H1 (cell line): ENCODE measurements at regions not wholly inside any gene's neighbourhood (a gene's known extent, or its start where the extent isn't known, plus 50 kb on each side); places are given as distances from the start of the nearest gene placed in this dataset.

Source experiments
- CTCF ChIA-PET: fragments of 300-600 bp; sonication (Branson Sonifier 250); formaldehyde crosslinking; loops from one replicate; lab custom pipeline; 2021; ENCODE audit not compliant: partially characterized antibody; lab: Charles Lee
- POLR2A ChIA-PET: fragments of 300-600 bp; sonication (Branson Sonifier 250); formaldehyde crosslinking; loops from one replicate; lab custom pipeline; 2021; ENCODE audit warnings: inconsistent platforms; ENCODE audit not compliant: partially characterized antibody; lab: Charles Lee
- DNase-seq, 2 experiments: peaks; one replicate each; pipeline versions ENCODE4 v3.0.0 to v3.0.0-alpha.2; 2010 to 2022; ENCODE audit warnings: low spot score in 2 of 2, low read depth in 1 of 2, mixed read lengths in 1 of 2
- FAIRE-seq: peaks from 2 replicates; lab custom pipeline; 2011; peaks lifted over from hg19 to GRCh38; lab: Jason Lieb, UNC
- H2AFZ ChIP-seq: 2 replicates; pipeline ENCODE4 v1.8.1; 2012; ENCODE audit warnings: low read length, inconsistent platforms
- H2AK5ac ChIP-seq: 2 replicates; pipeline ENCODE4 v1.6.1; 2013; ENCODE audit warnings: low read depth, low read length
- H2BK120ac ChIP-seq: replicated peaks from 2 replicates; pipeline ENCODE3; 2013; ENCODE audit warnings: low read depth, low read length, inconsistent platforms
- H2BK12ac ChIP-seq: 2 replicates; pipeline ENCODE4 v1.6.1; 2013; ENCODE audit warnings: low read depth, low read length
- H2BK15ac ChIP-seq: 2 replicates; pipeline ENCODE4 v1.6.1; 2013; ENCODE audit warnings: low read length
- H2BK20ac ChIP-seq: 2 replicates; pipeline ENCODE4 v1.6.1; 2013; ENCODE audit warnings: low read length
- H2BK5ac ChIP-seq: 2 replicates; pipeline ENCODE4 v1.6.1; 2013; ENCODE audit warnings: low read depth, low read length
- H3K14ac ChIP-seq: 2 replicates; pipeline ENCODE4 v1.6.1; 2013; ENCODE audit warnings: inconsistent platforms; ENCODE audit not compliant: insufficient read length
- H3K18ac ChIP-seq: 2 replicates; pipeline ENCODE4 v1.6.1; 2013; ENCODE audit warnings: low read length; ENCODE audit errors: extremely low read depth
- H3K23ac ChIP-seq: 2 replicates; pipeline ENCODE4 v1.6.1; 2013; ENCODE audit warnings: inconsistent platforms; ENCODE audit not compliant: insufficient read length
- H3K23me2 ChIP-seq: 2 replicates; pipeline ENCODE4 v1.6.1; 2013; ENCODE audit warnings: low read depth, low read length
- H3K27ac ChIP-seq: 2 replicates; pipeline ENCODE4 v1.6.1; 2011; ENCODE audit warnings: low read depth, low read length, inconsistent platforms
- H3K27me3 ChIP-seq, 4 experiments: replicated peaks in 1 of 4; 1 replicate in 1 of 4; 2 replicates in 3 of 4; pipeline versions ENCODE4 v1.6.1 to v1.8.1; 2011 to 2013; ENCODE audit warnings: low read length in 3 of 4, mild to moderate bottlenecking in 3 of 4, inconsistent platforms in 2 of 4, mixed read lengths in 2 of 4, moderate library complexity in 1 of 4; ENCODE audit not compliant: control insufficient read depth in 3 of 4, insufficient read depth in 3 of 4; ENCODE audit errors: extremely low read depth in 1 of 4
- H3K36me3 ChIP-seq, 4 experiments: 2 replicates each; pipeline versions ENCODE4 v1.6.1 to v1.8.1; 2011 to 2013; ENCODE audit warnings: mild to moderate bottlenecking in 4 of 4, low read length in 3 of 4, moderate library complexity in 2 of 4, control low read depth in 1 of 4, inconsistent platforms in 1 of 4; ENCODE audit not compliant: insufficient read depth in 4 of 4, control insufficient read depth in 2 of 4
- H3K4ac ChIP-seq: replicated peaks from 2 replicates; pipeline ENCODE3; 2013; ENCODE audit warnings: low read length, low read depth, mixed read lengths, inconsistent platforms; ENCODE audit not compliant: insufficient read length
- H3K4me1 ChIP-seq, 4 experiments: replicated peaks in 1 of 4; 1 replicate in 1 of 4; 2 replicates in 3 of 4; pipeline versions ENCODE4 v1.6.1 to v1.8.1; 2011 to 2013; ENCODE audit warnings: low read length in 3 of 4, inconsistent platforms in 2 of 4, mixed read lengths in 1 of 4; ENCODE audit not compliant: insufficient read depth in 4 of 4, control insufficient read depth in 3 of 4
- H3K4me2 ChIP-seq, 2 experiments: 2 replicates each; pipeline versions ENCODE4 v1.6.1 to v1.8.1; 2011 to 2013; ENCODE audit warnings: low read depth in 2 of 2, low read length in 2 of 2, control low read depth in 1 of 2, inconsistent platforms in 1 of 2, mild to moderate bottlenecking in 1 of 2; ENCODE audit not compliant: insufficient read depth in 1 of 2
- H3K4me3 ChIP-seq, 4 experiments: fragments of 200-600, 300-600 bp in 1 of 4; sonication (generic), shearing (Covaris generic), sonication (Bioruptor Twin) in 1 of 4; 2 replicates each; pipeline versions ENCODE4 v1.5.1 to v1.8.1; 2011 to 2016; ENCODE audit warnings: low read length in 4 of 4, low read depth in 3 of 4, control low read depth in 2 of 4, inconsistent platforms in 2 of 4, mild to moderate bottlenecking in 2 of 4, mixed read lengths in 1 of 4, moderate library complexity in 1 of 4; ENCODE audit not compliant: insufficient read depth in 2 of 4; ENCODE audit errors: extremely low read depth in 1 of 4
- H3K56ac ChIP-seq: replicated peaks from 2 replicates; pipeline ENCODE3; 2013; ENCODE audit warnings: low read depth, mild to moderate bottlenecking, mixed read lengths, low read length, inconsistent platforms; ENCODE audit not compliant: insufficient read length
- H3K79me1 ChIP-seq: 2 replicates; pipeline ENCODE4 v1.6.1; 2013; ENCODE audit warnings: low read depth, low read length, control low read depth
- H3K79me2 ChIP-seq, 2 experiments: 2 replicates each; pipeline versions ENCODE4 v1.6.1 to v1.8.1; 2012 to 2013; ENCODE audit warnings: low read length in 2 of 2, mild to moderate bottlenecking in 2 of 2, inconsistent platforms in 1 of 2; ENCODE audit not compliant: insufficient read depth in 2 of 2, control insufficient read depth in 1 of 2
- H3K9ac ChIP-seq, 4 experiments: replicated peaks in 1 of 4; 1 replicate in 1 of 4; 2 replicates in 3 of 4; pipeline versions ENCODE4 v1.6.1 to v1.8.1; 2011 to 2013; ENCODE audit warnings: low read depth in 3 of 4, low read length in 3 of 4, control low read depth in 2 of 4, mild to moderate bottlenecking in 2 of 4, moderate library complexity in 2 of 4, inconsistent platforms in 1 of 4; ENCODE audit errors: extremely low read depth in 1 of 4
- H3K9me3 ChIP-seq, 2 experiments: 2 replicates each; pipeline versions ENCODE4 v1.6.1 to v1.8.1; 2012 to 2013; ENCODE audit warnings: mild to moderate bottlenecking in 2 of 2, moderate library complexity in 2 of 2, control low read depth in 1 of 2, inconsistent platforms in 1 of 2, low read depth in 1 of 2, low read length in 1 of 2, mixed read lengths in 1 of 2; ENCODE audit not compliant: insufficient read depth in 2 of 2
- H4K20me1 ChIP-seq, 2 experiments: replicated peaks in 1 of 2; 2 replicates each; pipeline versions ENCODE3 to v1.8.1; 2011 to 2013; ENCODE audit warnings: inconsistent platforms in 2 of 2, low read length in 2 of 2, mild to moderate bottlenecking in 1 of 2; ENCODE audit not compliant: insufficient read depth in 2 of 2, control insufficient read depth in 1 of 2
- H4K5ac ChIP-seq: 2 replicates; pipeline ENCODE4 v1.6.1; 2013; ENCODE audit warnings: low read length, low read depth, mixed read lengths, inconsistent platforms; ENCODE audit not compliant: insufficient read length
- H4K8ac ChIP-seq: 2 replicates; pipeline ENCODE4 v1.8.0; 2013; ENCODE audit warnings: mild to moderate bottlenecking, moderate library complexity, low read length, inconsistent platforms; ENCODE audit not compliant: insufficient read depth; ENCODE audit errors: extremely low read depth
- H4K91ac ChIP-seq: replicated peaks from 2 replicates; pipeline ENCODE3; 2013; ENCODE audit warnings: low read length, mixed read lengths, inconsistent platforms; ENCODE audit not compliant: insufficient read length
- EP300 ChIP-seq, 2 experiments: IDR thresholded peaks; 1 replicate in 1 of 2; 2 replicates in 1 of 2; pipeline ENCODE4 v1.6.1; 2011 to 2012; ENCODE audit warnings: low read depth in 2 of 2, low read length in 2 of 2, mild to moderate bottlenecking in 2 of 2, borderline replicate concordance in 1 of 2, inconsistent platforms in 1 of 2, moderate library complexity in 1 of 2
- KDM4A ChIP-seq: IDR thresholded peaks from one replicate; pipeline ENCODE4 v1.7.1; 2012; ENCODE audit warnings: low read depth, mild to moderate bottlenecking, moderate library complexity, low read length, inconsistent platforms; ENCODE audit not compliant: severe bottlenecking
- MAX ChIP-seq: IDR thresholded peaks from 2 replicates; pipeline ENCODE4 v1.6.1; 2012; ENCODE audit warnings: inconsistent platforms
- TEAD4 ChIP-seq: IDR thresholded peaks from 2 replicates; pipeline ENCODE4 v1.6.1; 2012; ENCODE audit warnings: low read depth, low read length, inconsistent platforms, mixed read lengths
- WGBS, 2 experiments: shearing (Covaris generic) in 1 of 2; methylation state at CpG; one replicate each; pipeline versions ENCODE4 v1.1.6 to v1.1.7; 2013 to 2015; ENCODE audit warnings: low lambda C conversion rate in 2 of 2, mixed read lengths in 2 of 2, inconsistent platforms in 1 of 2, low coverage in 1 of 2, missing lambda C conversion rate in 1 of 2; ENCODE audit not compliant: insufficient replicate concordance in 2 of 2, insufficient coverage in 1 of 2, insufficient read length in 1 of 2; ENCODE audit errors: extremely low coverage in 1 of 2, missing lambda C conversion rate in 1 of 2; 5-methylcytosine and 5-hydroxymethylcytosine counted together

- FAIRE-seq: no peak
These were observed 87.2 kb upstream of the NMNAT3 start for GRCh38 chr3:139764936-139765335.

More at GRCh38 chr3:139764936-139765335, 87.2 kb upstream of the NMNAT3 start:
- Histone ChIP-seq H3K27ac (no peak overlapping the region), H3K4ac (no peak overlapping the region), H2BK120ac (no peak overlapping the region), H3K4me1 (no peaks in the 10 kb centered on the region), H4K91ac (no peak overlapping the region), H3K4me2 (no peak overlapping the region), H4K5ac (no peak overlapping the region), H2BK20ac (no peak overlapping the region), H3K27me3 (no peaks in the 10 kb centered on the region), H2AK5ac (no peak overlapping the region), H4K8ac (no peak overlapping the region; the same call in 1 of the 2 replicates), H3K56ac (no peak overlapping the region), H3K79me2 (no peaks in the 10 kb centered on the region), H2BK5ac (no peak overlapping the region), H3K14ac (no peak overlapping the region), H3K79me1 (no peaks in the 10 kb centered on the region), H3K9ac (no peak overlapping the region), H3K18ac (no peak overlapping the region), H3K23me2 (no peaks in the 10 kb centered on the region), H3K9me3 (no peaks in the 10 kb centered on the region), H3K36me3 (no peaks in the 10 kb centered on the region), H2BK15ac (no peak overlapping the region), H3K23ac (no peak overlapping the region), H2AFZ (no peak overlapping the region), H3K4me3 (no peak overlapping the region), H2BK12ac (no peak overlapping the region), H4K20me1 (no peaks in the 10 kb centered on the region)
- CTCF ChIA-PET: interaction anchor here (1.1 to 3.1 kb wide), 2 partner anchors 8 to 15 kb away, joined by 3 to 11 read pairs; no protein-coding TSS in a partner anchor
- 90% methylated on average over 3 of the region's 3 CpGs; no CpG with 5 or more reads in 1 of the 2 experiments for whole genome bisulfite sequencing, 2 experiments
- POLR2A ChIA-PET: no interaction called here
- no peak for DNase-seq
- TF ChIP-seq EP300 (IDR thresholded peaks at IDR 0.05; ENCODE audit: borderline replicate concordance in 1 of 2, low read depth in 2 of 2, low read length in 2 of 2) (no peak), TEAD4 (no peak), KDM4A (no peak), MAX (no peak)
